ENCODE measurements at regions not wholly inside any gene's neighbourhood (a gene's known extent, or its start where the extent isn't known, plus 50 kb on each side); places are given as distances from the start of the nearest gene placed in this dataset.

DNA sequence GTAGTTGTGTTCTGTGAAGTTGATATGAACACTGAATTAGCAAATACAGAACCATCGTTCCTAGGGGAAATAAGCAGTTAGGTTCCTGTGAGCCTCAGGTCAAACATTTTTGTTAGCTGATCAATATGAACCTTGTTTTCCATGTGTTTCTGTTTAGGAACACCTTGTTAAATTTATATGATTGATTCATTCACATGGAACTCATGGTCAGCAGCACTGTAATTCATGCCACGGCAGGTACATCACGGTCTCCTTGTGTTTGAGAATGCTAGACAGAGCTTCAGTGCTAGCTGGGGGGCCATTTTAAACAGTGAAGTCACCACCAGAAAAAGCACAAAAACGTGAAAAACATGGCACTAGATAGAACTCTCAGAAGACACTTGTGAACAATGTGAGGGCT, 62.2 kb downstream of the MYCN start:
- Histone ChIP-seq H3K4me1 (ENCODE audit: control insufficient read depth in 2 of 2, insufficient read depth in 2 of 2, low read length in 2 of 2) (no peaks in the 10 kb centered on the region), H3K79me2 (ENCODE audit: control insufficient read depth, insufficient read depth, low read length) (no peaks in the 10 kb centered on the region), H3K27me3 (replicated peaks in 1 of 4; ENCODE audit: control extremely low read depth in 1 of 4, control insufficient read depth in 3 of 4, insufficient read depth in 4 of 4, low read length in 3 of 4) (no peaks in the 10 kb centered on the region), H3K4me3 (ENCODE audit: control extremely low read depth in 1 of 5, extremely low read depth in 1 of 5, insufficient read depth in 1 of 5, low read depth in 2 of 5, low read length in 4 of 5) (no peak overlapping the region), H4K20me1 (ENCODE audit: control insufficient read depth, insufficient read depth, low read length, poor library complexity, severe bottlenecking) (no peaks in the 10 kb centered on the region), H3K36me3 (replicated peaks in 1 of 2; ENCODE audit: control extremely low read depth in 1 of 2, control insufficient read depth in 1 of 2, extremely low read depth in 1 of 2, insufficient read depth in 2 of 2, low read length in 1 of 2) (no peaks in the 10 kb centered on the region), H3K27ac (ENCODE audit: low read length in 2 of 2) (no peak overlapping the region), H3K9ac (ENCODE audit: low read length) (no peak overlapping the region), H2AFZ (ENCODE audit: insufficient read depth, low read depth, low read length, poor library complexity, severe bottlenecking) (no peak overlapping the region), H3K9me3 (ENCODE audit: control extremely low read depth in 1 of 3, control insufficient read depth in 2 of 3, insufficient read depth in 1 of 3, low read length in 2 of 3) (no peaks in the 10 kb centered on the region), H3K4me2 (replicated peaks; ENCODE audit: low read depth, low read length, poor library complexity, severe bottlenecking) (no peak overlapping the region)
- no peaks in the 10 kb centered on the region for H3K4me1 Mint-ChIP-seq
- ATAC-seq (ENCODE audit: low read depth) (no peak), DNase-seq (no peak)
- ChIA-PET CTCF (no interaction called here), POLR2A (no interaction called here)
- peaks cover 17% of the 10 kb centered on the region for H3K27me3 Mint-ChIP-seq
- H3K27ac Mint-ChIP-seq = no peak overlapping the region
- H3K9me3 Mint-ChIP-seq (ENCODE audit: insufficient read depth) = no peaks in the 10 kb centered on the region
- intact Hi-C loops (cut with micrococcal nuclease) = no loop called here
- H3K4me3 Mint-ChIP-seq = no peak overlapping the region
- 97% methylated on average over 4 of the region's 4 CpGs for WGBS (ENCODE audit: insufficient coverage)
- no peak for TF ChIP-seq EZH2 (IDR thresholded peaks at IDR 0.05; ENCODE audit: borderline replicate concordance, insufficient read depth, low read depth, low read length, poor library complexity, severe bottlenecking)
- TF ChIP-seq CTCF (IDR thresholded peaks at IDR 0.05) = no peak

DNA sequence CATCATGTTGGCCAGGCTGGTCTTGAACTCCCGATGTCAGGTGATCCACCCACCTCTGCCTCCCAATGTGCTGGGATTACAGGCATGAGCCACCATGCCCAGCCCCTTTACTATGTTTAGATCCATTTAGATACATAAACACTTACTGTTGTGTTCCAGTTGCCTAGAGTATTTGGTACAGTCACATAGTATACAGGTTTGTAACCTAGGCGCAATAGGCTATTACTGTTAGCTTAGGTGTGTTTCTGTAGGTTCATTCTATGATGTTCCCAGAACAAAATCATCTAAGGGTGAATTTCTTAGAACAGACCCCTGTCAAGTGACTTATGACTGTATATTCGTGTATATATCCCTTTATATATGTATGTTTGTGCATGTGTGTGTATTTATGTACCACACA, 61.8 kb downstream of the MYCN start:
- no peaks in the 10 kb centered on the region for H3K9me3 ChIP-seq (ENCODE audit: control extremely low read depth in 1 of 3, control insufficient read depth in 2 of 3, insufficient read depth in 1 of 3, low read length in 2 of 3)
- H3K9ac ChIP-seq (ENCODE audit: low read length) = no peak overlapping the region
- intact Hi-C loops (cut with micrococcal nuclease) = no loop called here
- H3K27me3 ChIP-seq (replicated peaks in 1 of 4; ENCODE audit: control extremely low read depth in 1 of 4, control insufficient read depth in 3 of 4, insufficient read depth in 4 of 4, low read length in 3 of 4) = no peaks in the 10 kb centered on the region
- CTCF ChIA-PET = no interaction called here
- POLR2A ChIA-PET = no interaction called here
- no peak overlapping the region for H3K27ac ChIP-seq (ENCODE audit: low read length in 2 of 2)
- Mint-ChIP-seq H3K4me3 (no peak overlapping the region), H3K27me3 (peaks cover 14% of the 10 kb centered on the region), H3K9me3 (ENCODE audit: insufficient read depth) (no peaks in the 10 kb centered on the region), H3K27ac (no peak overlapping the region), H3K4me1 (no peaks in the 10 kb centered on the region)
- no peak for TF ChIP-seq CTCF (IDR thresholded peaks at IDR 0.05)
- TF ChIP-seq EZH2 (IDR thresholded peaks at IDR 0.05; ENCODE audit: borderline replicate concordance, insufficient read depth, low read depth, low read length, poor library complexity, severe bottlenecking) = no peak
- no peak overlapping the region for H3K4me3 ChIP-seq (ENCODE audit: control extremely low read depth in 1 of 5, extremely low read depth in 1 of 5, insufficient read depth in 1 of 5, low read depth in 2 of 5, low read length in 4 of 5)
- no peaks in the 10 kb centered on the region for H3K36me3 ChIP-seq (replicated peaks in 1 of 2; ENCODE audit: control extremely low read depth in 1 of 2, control insufficient read depth in 1 of 2, extremely low read depth in 1 of 2, insufficient read depth in 2 of 2, low read length in 1 of 2)
- no peaks in the 10 kb centered on the region for H4K20me1 ChIP-seq (ENCODE audit: control insufficient read depth, insufficient read depth, low read length, poor library complexity, severe bottlenecking)
- no peak overlapping the region for H3K4me2 ChIP-seq (replicated peaks; ENCODE audit: low read depth, low read length, poor library complexity, severe bottlenecking)
- H2AFZ ChIP-seq (ENCODE audit: insufficient read depth, low read depth, low read length, poor library complexity, severe bottlenecking) = no peak overlapping the region
- WGBS (ENCODE audit: insufficient coverage) = no CpG with 5 or more reads among the region's 3 CpGs
- H3K79me2 ChIP-seq (ENCODE audit: control insufficient read depth, insufficient read depth, low read length) = no peaks in the 10 kb centered on the region
- no peak for ATAC-seq (ENCODE audit: low read depth)
- no peak for DNase-seq
- H3K4me1 ChIP-seq (ENCODE audit: control insufficient read depth in 2 of 2, insufficient read depth in 2 of 2, low read length in 2 of 2) = no peaks in the 10 kb centered on the region

Data from B cell (primary cell).